ENCODE measurements at regions not wholly inside any gene's neighbourhood (a gene's known extent, or its start where the extent isn't known, plus 50 kb on each side); places are given as distances from the start of the nearest gene placed in this dataset.

DNA sequence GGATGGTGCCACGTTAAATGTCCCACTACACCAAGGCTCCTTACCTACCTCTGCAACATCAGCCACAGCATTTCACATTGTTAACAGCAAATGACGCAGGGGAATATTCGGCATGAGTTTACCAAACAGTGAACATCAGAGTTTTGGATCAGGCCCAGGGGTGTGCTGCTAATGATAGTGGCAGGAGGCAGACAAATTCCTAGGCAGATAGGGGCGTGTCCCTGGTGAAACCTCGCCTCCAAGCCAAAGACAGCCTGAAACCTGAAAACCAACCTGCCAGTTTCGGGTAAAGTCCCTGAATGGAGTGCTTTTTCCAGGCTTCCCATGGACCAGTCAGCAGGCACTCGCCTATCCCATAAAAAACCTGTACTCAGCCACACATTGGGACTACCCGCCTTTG lies 133.6 kb downstream of the SH3BGRL2 start:
- DNase-seq = no peak

GRCh38 chr6:79763301-79763700 lies 132.2 kb downstream of the SH3BGRL2 start:
- no peak for DNase-seq

- DNase-seq = no peak
Measured at GRCh38 chr6:79762370-79762769, 131.2 kb downstream of the SH3BGRL2 start.

DNA sequence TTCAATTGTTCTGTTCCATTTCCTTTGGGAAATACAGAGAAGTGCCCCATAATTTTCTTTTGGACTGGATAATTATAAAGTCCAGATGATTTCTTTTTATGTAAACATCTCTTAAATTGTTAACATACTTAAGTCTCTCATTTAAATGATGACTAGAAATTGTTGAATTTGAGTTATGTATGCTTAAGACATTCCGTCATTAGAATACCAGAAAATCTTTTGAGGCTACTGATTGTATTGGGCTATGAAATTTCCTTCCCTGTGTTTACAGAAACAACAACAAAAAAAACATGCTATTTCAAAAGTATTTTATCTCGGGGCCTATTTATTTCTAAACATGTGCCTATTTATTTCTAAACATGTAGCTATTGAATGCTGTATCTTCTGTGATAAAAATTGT lies 125.4 kb downstream of the SH3BGRL2 start:
- DNase-seq = no peak

- DNase-seq = no peak
Measured at GRCh38 chr6:79755967-79756366, 124.8 kb downstream of the SH3BGRL2 start.

Data from hippocampal formation (tissue), 2 donors.